Endothelial cell of umbilical vein (primary cell): ENCODE measurements at regions not wholly inside any gene's neighbourhood (a gene's known extent, or its start where the extent isn't known, plus 50 kb on each side); places are given as distances from the start of the nearest gene placed in this dataset.

Source experiments
- BruUV-seq: library from RNA; stranded (reverse); fragments of 400-500 nt; replicated peaks from 2 replicates; lab custom pipeline; 2021; lab: Mats Ljungman, UMichigan
- CTCF ChIA-PET: fragments of 300-600, 350-600 bp; sonication (Branson Sonifier 250); formaldehyde crosslinking; loops from one replicate; lab custom pipeline; 2021; ENCODE audit warnings: antibody characterized with exemption, inconsistent platforms; lab: Charles Lee
- POLR2A ChIA-PET: fragments of 300-600, 350-600 bp; sonication (Branson Sonifier 250); formaldehyde crosslinking; loops from one replicate; lab custom pipeline; 2021; ENCODE audit warnings: antibody characterized with exemption, inconsistent platforms; lab: Charles Lee
- DNase-seq: peaks from one replicate; pipeline ENCODE4 v3.0.0-alpha.2; 2011; ENCODE audit warnings: low read depth, low spot score
- FAIRE-seq: peaks from 2 replicates; lab custom pipeline; 2011; peaks lifted over from hg19 to GRCh38; lab: Jason Lieb, UNC
- H2AFZ ChIP-seq: 2 replicates; pipeline ENCODE4 v1.6.0; 2012; ENCODE audit warnings: low read depth, low read length, control low read depth, inconsistent platforms
- H3K27ac ChIP-seq: 2 replicates; pipeline ENCODE4 v1.5.1; 2011; ENCODE audit warnings: low read depth, mild to moderate bottlenecking, control low read depth, low read length, moderate library complexity; ENCODE audit not compliant: insufficient read depth
- H3K27me3 ChIP-seq, 2 experiments: 2 replicates each; pipeline versions ENCODE4 v1.6.0 to v1.6.1; 2011; ENCODE audit warnings: low read length in 2 of 2, mixed read lengths in 1 of 2; ENCODE audit not compliant: control insufficient read depth in 2 of 2, insufficient read depth in 2 of 2
- H3K36me3 ChIP-seq, 2 experiments: 2 replicates in 1 of 2; 3 replicates in 1 of 2; pipeline ENCODE4 v1.5.1; 2011; ENCODE audit warnings: low read length in 2 of 2, mild to moderate bottlenecking in 1 of 2, moderate library complexity in 1 of 2; ENCODE audit not compliant: control insufficient read depth in 2 of 2, insufficient read depth in 2 of 2; ENCODE audit errors: extremely low read depth in 1 of 2
- H3K4me1 ChIP-seq: 3 replicates; pipeline ENCODE4 v1.5.1; 2011; ENCODE audit warnings: mild to moderate bottlenecking, low read length; ENCODE audit not compliant: control insufficient read depth, insufficient read depth; ENCODE audit errors: extremely low read depth
- H3K4me2 ChIP-seq: 2 replicates; pipeline ENCODE4 v1.6.1; 2011; ENCODE audit warnings: low read length, control low read depth, mixed read lengths; ENCODE audit not compliant: insufficient read depth
- H3K4me3 ChIP-seq, 3 experiments: fragments of 200-600 bp in 1 of 3; sonication (generic), shearing (Covaris generic) in 1 of 3; replicated peaks in 1 of 3; 2 replicates each; pipeline ENCODE4 v1.5.1; 2011 to 2016; ENCODE audit warnings: control low read depth in 3 of 3, low read length in 3 of 3, mild to moderate bottlenecking in 2 of 3, inconsistent platforms in 1 of 3, low read depth in 1 of 3, moderate library complexity in 1 of 3; ENCODE audit not compliant: insufficient read depth in 1 of 3
- H3K79me2 ChIP-seq: 2 replicates; pipeline ENCODE4 v1.6.0; 2012; ENCODE audit warnings: low read length, inconsistent platforms; ENCODE audit not compliant: control insufficient read depth, insufficient read depth
- H3K9ac ChIP-seq: replicated peaks from 2 replicates; pipeline ENCODE3; 2011; ENCODE audit warnings: low read length, control low read depth; ENCODE audit not compliant: insufficient read depth; ENCODE audit errors: extremely low read depth
- H3K9me1 ChIP-seq: replicated peaks from 3 replicates; pipeline ENCODE4 v1.6.0; 2011; ENCODE audit warnings: mild to moderate bottlenecking, low read length; ENCODE audit not compliant: control insufficient read depth, insufficient read depth; ENCODE audit errors: extremely low read depth
- H3K9me3 ChIP-seq: replicated peaks from 2 replicates; pipeline ENCODE4 v1.5.1; 2012; ENCODE audit warnings: low read length, inconsistent platforms; ENCODE audit not compliant: control insufficient read depth, insufficient read depth
- H4K20me1 ChIP-seq: replicated peaks from 2 replicates; pipeline ENCODE3; 2011; ENCODE audit warnings: mild to moderate bottlenecking, low read length; ENCODE audit not compliant: control insufficient read depth, insufficient read depth; ENCODE audit errors: extremely low read depth
- EZH2 ChIP-seq: IDR thresholded peaks from 2 replicates; pipeline ENCODE4 v1.6.1; 2012; ENCODE audit warnings: borderline replicate concordance, low read depth, mild to moderate bottlenecking, moderate library complexity, low read length, inconsistent platforms; ENCODE audit not compliant: severe bottlenecking
- FOS ChIP-seq: IDR thresholded peaks from 2 replicates; pipeline ENCODE4 v1.6.1; 2011; ENCODE audit warnings: mild to moderate bottlenecking, low read length, moderate library complexity, borderline replicate concordance; ENCODE audit not compliant: insufficient read depth
- GATA2 ChIP-seq: IDR thresholded peaks from 2 replicates; pipeline ENCODE4 v1.7.0; 2011; ENCODE audit warnings: low read depth, mild to moderate bottlenecking, moderate library complexity, mixed read lengths, low read length; ENCODE audit not compliant: insufficient read length, insufficient read depth
- JUN ChIP-seq: IDR thresholded peaks from 2 replicates; pipeline ENCODE4 v1.6.1; 2011; ENCODE audit warnings: borderline replicate concordance, low read depth; ENCODE audit not compliant: insufficient read length, insufficient read depth
- MYC ChIP-seq: IDR thresholded peaks from one replicate; pipeline ENCODE4 v1.6.1; 2011; ENCODE audit warnings: mild to moderate bottlenecking, low read depth, low read length
- POLR2A ChIP-seq: IDR thresholded peaks from 2 replicates; pipeline ENCODE4 v1.6.1; 2012; ENCODE audit warnings: low read depth, mild to moderate bottlenecking, control low read depth, low read length
- POLR2AphosphoS5 ChIP-seq: IDR thresholded peaks from 2 replicates; pipeline ENCODE4 v1.6.1; 2012; ENCODE audit warnings: low read depth, mild to moderate bottlenecking, control low read depth, low read length, moderate library complexity; ENCODE audit not compliant: insufficient read depth
- dilution Hi-C: fragments of 300-500 bp; cut with MboI; formaldehyde crosslinking; loops from one replicate; pipeline ENCODE4 v1.15.0; 2019; ENCODE audit warnings: low sequenced_read_pairs; ENCODE audit not compliant: extremely low pct_ligation_motif_present
- intact Hi-C: fragments of 100-400 bp; cut with micrococcal nuclease; formaldehyde crosslinking; loops from one replicate; pipeline ENCODE4 v1.10.0; 2022
- TF ChIP-seq, protein P1 (sequence below), 2 donors: IDR thresholded peaks; 1 replicate in 1 of 2; 2 replicates in 1 of 2; pipeline ENCODE4 v1.5.1; 2011; ENCODE audit warnings: low read length in 2 of 2, mild to moderate bottlenecking in 2 of 2, moderate library complexity in 2 of 2, control low read depth in 1 of 2, inconsistent platforms in 1 of 2, low read depth in 1 of 2; ENCODE audit not compliant: insufficient read depth in 1 of 2; ENCODE audit errors: extremely low read depth in 1 of 2
- TF ChIP-seq, protein P2 (sequence below): IDR thresholded peaks from 2 replicates; pipeline ENCODE4 v1.6.1; 2011; ENCODE audit not compliant: insufficient read depth, insufficient read length

DNA sequence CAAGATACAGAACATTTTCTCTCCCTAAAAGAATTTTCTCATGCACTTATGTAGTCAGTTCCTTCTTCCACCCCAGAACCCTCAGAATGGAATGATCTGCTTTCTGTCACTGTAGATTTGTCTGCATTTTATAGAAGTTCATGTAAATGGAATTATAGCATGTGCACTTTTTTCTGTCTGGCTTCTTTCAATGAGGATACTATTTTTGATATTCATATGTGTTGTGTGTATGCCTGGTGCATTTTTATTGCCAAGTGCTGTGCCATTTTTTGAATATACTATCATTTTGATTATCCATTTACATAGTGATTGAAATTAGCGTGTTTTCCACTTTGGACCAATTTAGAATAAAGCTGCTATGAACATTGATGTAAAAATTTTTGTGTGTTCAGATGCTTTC is 156.6 kb upstream of the ALCAM start:
- Histone ChIP-seq H3K4me2 (no peak overlapping the region), H4K20me1 (no peaks in the 10 kb centered on the region), H3K79me2 (no peaks in the 10 kb centered on the region), H3K4me1 (no peaks in the 10 kb centered on the region), H3K27me3 (no peaks in the 10 kb centered on the region), H3K36me3 (no peaks in the 10 kb centered on the region), H3K9ac (no peak overlapping the region), H3K9me1 (no peaks in the 10 kb centered on the region), H3K9me3 (no peaks in the 10 kb centered on the region), H2AFZ (no peak overlapping the region), H3K27ac (no peak overlapping the region), H3K4me3 (no peak overlapping the region)
- dilution Hi-C loops (no loop called here), intact Hi-C loops (no loop called here)
- no TSS peak for BruUV-seq
- DNase-seq: no peak
- ChIA-PET CTCF (no interaction called here), POLR2A (no interaction called here)
- FAIRE-seq: no peak
- TF ChIP-seq JUN (no peak), POLR2A (no peak), GATA2 (no peak), EZH2 (no peak), FOS (no peak), POLR2AphosphoS5 (no peak), MYC (no peak)
- TF ChIP-seq, protein P1, sequence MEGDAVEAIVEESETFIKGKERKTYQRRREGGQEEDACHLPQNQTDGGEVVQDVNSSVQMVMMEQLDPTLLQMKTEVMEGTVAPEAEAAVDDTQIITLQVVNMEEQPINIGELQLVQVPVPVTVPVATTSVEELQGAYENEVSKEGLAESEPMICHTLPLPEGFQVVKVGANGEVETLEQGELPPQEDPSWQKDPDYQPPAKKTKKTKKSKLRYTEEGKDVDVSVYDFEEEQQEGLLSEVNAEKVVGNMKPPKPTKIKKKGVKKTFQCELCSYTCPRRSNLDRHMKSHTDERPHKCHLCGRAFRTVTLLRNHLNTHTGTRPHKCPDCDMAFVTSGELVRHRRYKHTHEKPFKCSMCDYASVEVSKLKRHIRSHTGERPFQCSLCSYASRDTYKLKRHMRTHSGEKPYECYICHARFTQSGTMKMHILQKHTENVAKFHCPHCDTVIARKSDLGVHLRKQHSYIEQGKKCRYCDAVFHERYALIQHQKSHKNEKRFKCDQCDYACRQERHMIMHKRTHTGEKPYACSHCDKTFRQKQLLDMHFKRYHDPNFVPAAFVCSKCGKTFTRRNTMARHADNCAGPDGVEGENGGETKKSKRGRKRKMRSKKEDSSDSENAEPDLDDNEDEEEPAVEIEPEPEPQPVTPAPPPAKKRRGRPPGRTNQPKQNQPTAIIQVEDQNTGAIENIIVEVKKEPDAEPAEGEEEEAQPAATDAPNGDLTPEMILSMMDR (IDR thresholded peaks at IDR 0.05; ENCODE audit: extremely low read depth in 1 of 2, insufficient read depth in 1 of 2, low read depth in 1 of 2, low read length in 2 of 2): no peak
- TF ChIP-seq, protein P2, sequence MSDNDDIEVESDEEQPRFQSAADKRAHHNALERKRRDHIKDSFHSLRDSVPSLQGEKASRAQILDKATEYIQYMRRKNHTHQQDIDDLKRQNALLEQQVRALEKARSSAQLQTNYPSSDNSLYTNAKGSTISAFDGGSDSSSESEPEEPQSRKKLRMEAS: no peak
